K562 (cell line): ENCODE measurements at regions not wholly inside any gene's neighbourhood (a gene's known extent, or its start where the extent isn't known, plus 50 kb on each side); places are given as distances from the start of the nearest gene placed in this dataset.

Experiments
- ATAC-seq: fragments of 200-7000 bp; cut with Tn5 transposase; 3 replicates; pipeline ENCODE4 v1.9.1; 2020; ENCODE audit warnings: moderate library complexity
- BruUV-seq: library from RNA; stranded (reverse); fragments of 400-500 nt; replicated peaks from 2 replicates; lab custom pipeline; 2021; lab: Mats Ljungman, UMichigan
- CTCF ChIA-PET: fragments of 300-600 bp; formaldehyde crosslinking; extraction: SDS; loops from one replicate; lab custom pipeline; 2021; ENCODE audit warnings: low intra/inter-chr PET ratio; lab: Yijun Ruan, JAX
- POLR2A ChIA-PET: fragments of 300-600, 350-650 bp; sonication (Branson Sonifier 250); formaldehyde crosslinking; extraction: SDS; loops from one replicate; lab custom pipeline; 2021; ENCODE audit warnings: antibody characterized with exemption, inconsistent platforms; lab: Yijun Ruan, JAX
- DNase-seq, 4 experiments: peaks; one replicate each; pipeline versions ENCODE4 v3.0.0 to v3.0.0-alpha.2; 2011 to 2018; ENCODE audit warnings: low spot score in 3 of 4, mixed read lengths in 3 of 4; ENCODE audit errors: extremely low read depth in 1 of 4
- FAIRE-seq: peaks from 2 replicates; lab custom pipeline; 2011; peaks lifted over from hg19 to GRCh38; lab: Jason Lieb, UNC
- H2AFZ ChIP-seq: 2 replicates; pipeline ENCODE4 v1.6.0; 2011; ENCODE audit warnings: low read depth, low read length, control low read depth, inconsistent platforms
- H3K27ac ChIP-seq: fragments of 200-600 bp; 3 replicates; pipeline ENCODE4 v1.8.0; 2011; ENCODE audit warnings: low read depth, mild to moderate bottlenecking, control low read depth, inconsistent platforms, low read length, moderate library complexity, mixed read lengths; ENCODE audit errors: extremely low read depth
- H3K27me3 ChIP-seq, 2 experiments: fragments of 300-600 bp in 1 of 2; 2 replicates in 1 of 2; 3 replicates in 1 of 2; pipeline versions ENCODE4 v1.6.0 to v1.8.0; 2011; ENCODE audit warnings: inconsistent platforms in 2 of 2, low read length in 2 of 2, mild to moderate bottlenecking in 1 of 2, mixed read lengths in 1 of 2, moderate library complexity in 1 of 2; ENCODE audit not compliant: control insufficient read depth in 2 of 2, insufficient read depth in 2 of 2
- H3K36me3 ChIP-seq: fragments of 300-600 bp; 3 replicates; pipeline ENCODE4 v1.8.0; 2011; ENCODE audit warnings: mild to moderate bottlenecking, low read length, inconsistent platforms; ENCODE audit not compliant: control insufficient read depth, insufficient read depth
- H3K4me1 ChIP-seq, 2 experiments: fragments of 200-600 bp in 1 of 2; replicated peaks in 1 of 2; 2 replicates in 1 of 2; 3 replicates in 1 of 2; pipeline versions ENCODE4 v1.5.1 to v1.8.0; 2011; ENCODE audit warnings: inconsistent platforms in 2 of 2, low read length in 2 of 2, mild to moderate bottlenecking in 1 of 2, mixed read lengths in 1 of 2, moderate library complexity in 1 of 2; ENCODE audit not compliant: control insufficient read depth in 2 of 2, insufficient read depth in 2 of 2
- H3K4me2 ChIP-seq: 2 replicates; pipeline ENCODE4 v1.6.1; 2011; ENCODE audit warnings: low read length, control low read depth, inconsistent platforms, mixed read lengths; ENCODE audit not compliant: insufficient read depth
- H3K4me3 ChIP-seq: fragments of 200-600 bp; sonication (generic), shearing (Covaris generic); 2 replicates; pipeline ENCODE4 v1.5.1; 2016; ENCODE audit warnings: control low read depth, inconsistent platforms
- H3K79me2 ChIP-seq: fragments of 200-600 bp; 3 replicates; pipeline ENCODE4 v1.8.0; 2011; ENCODE audit warnings: low read length, inconsistent platforms; ENCODE audit not compliant: control insufficient read depth, insufficient read depth
- H3K9ac ChIP-seq, 2 experiments: 2 replicates each; pipeline versions ENCODE4 v1.6.0 to v1.6.1; 2011; ENCODE audit warnings: low read depth in 2 of 2, low read length in 2 of 2, control low read depth in 1 of 2, inconsistent platforms in 1 of 2, mild to moderate bottlenecking in 1 of 2, mixed read lengths in 1 of 2; ENCODE audit not compliant: insufficient read depth in 1 of 2
- H3K9me1 ChIP-seq: one replicate; pipeline ENCODE4 v1.6.0; 2011; ENCODE audit warnings: inconsistent platforms, mild to moderate bottlenecking, low read length, moderate library complexity; ENCODE audit not compliant: control insufficient read depth, insufficient read depth
- H3K9me3 ChIP-seq: replicated peaks from 2 replicates; pipeline ENCODE4 v1.5.1; 2011; ENCODE audit warnings: low read depth, low read length, inconsistent platforms; ENCODE audit not compliant: control insufficient read depth, insufficient read depth
- H4K20me1 ChIP-seq: replicated peaks from 2 replicates; pipeline ENCODE4 v1.6.1; 2011; ENCODE audit warnings: low read length, inconsistent platforms, mixed read lengths; ENCODE audit not compliant: control insufficient read depth, insufficient read depth
- CCNT2 ChIP-seq: IDR thresholded peaks from 2 replicates; pipeline ENCODE4 v1.6.1; 2011; ENCODE audit warnings: borderline replicate concordance, low read depth, mild to moderate bottlenecking, moderate library complexity, mixed read lengths, low read length; ENCODE audit not compliant: insufficient read length; ENCODE audit errors: extremely low read depth
- EZH2 ChIP-seq: IDR thresholded peaks from 2 replicates; pipeline ENCODE4 v1.6.1; 2012; ENCODE audit warnings: low read depth, mild to moderate bottlenecking, inconsistent platforms, low read length, borderline replicate concordance
- MAZ ChIP-seq, 2 experiments: fragments of 450-650 bp in 1 of 2; sonication (generic) in 1 of 2; formaldehyde crosslinking; IDR thresholded peaks in 1 of 2; conservative IDR thresholded peaks in 1 of 2; 2 replicates each; pipeline versions ENCODE4 v1.4.0 to v1.5.0; 2020; ENCODE audit warnings: mild to moderate bottlenecking in 1 of 2, missing genetic modification reagents in 1 of 2
- RFX5 ChIP-seq: IDR thresholded peaks from 2 replicates; pipeline ENCODE4 v1.6.1; 2011; ENCODE audit warnings: low read depth, mild to moderate bottlenecking, improper control_type of control experiment, low read length
- RHOXF2B ChIP-seq: fragments of 250-450 bp; sonication (Bioruptor Pico); conservative IDR thresholded peaks from 2 replicates; pipeline ENCODE4 v1.5.1; 2021
- SRSF7 ChIP-seq: fragments of 200-400 bp; formaldehyde crosslinking; optimal IDR thresholded peaks from 2 replicates; pipeline ENCODE3; 2017; ENCODE audit warnings: mild to moderate bottlenecking, low read depth, low read length
- ZFPM2 ChIP-seq: fragments of 250-450 bp; sonication (Bioruptor Pico); IDR thresholded peaks from 2 replicates; pipeline ENCODE4 v1.5.1; 2022; ENCODE audit warnings: mild to moderate bottlenecking
- ZNF277 ChIP-seq: fragments of 250-450 bp; sonication (Bioruptor Pico); IDR thresholded peaks from 2 replicates; pipeline ENCODE4 v1.8.0; 2022; ENCODE audit warnings: inconsistent platforms, mild to moderate bottlenecking, moderate library complexity, borderline replicate concordance
- ZNF764 ChIP-seq: fragments of 250-450 bp; sonication (Bioruptor Pico); IDR thresholded peaks from 2 replicates; pipeline ENCODE4 v1.4.0; 2020; ENCODE audit warnings: low read depth, mild to moderate bottlenecking, moderate library complexity
- WGBS: fragments of 100-300 bp; shearing (Covaris generic); methylation state at CpG from one replicate; pipeline ENCODE4 v1.1.6; 2016; ENCODE audit warnings: low coverage, mixed read lengths; ENCODE audit not compliant: insufficient coverage; ENCODE audit errors: missing lambda C conversion rate; 5-methylcytosine and 5-hydroxymethylcytosine counted together
- in situ Hi-C: fragments of 300-500 bp; cut with MboI; formaldehyde crosslinking; loops from 4 replicates; pipeline ENCODE4 v1.15.0; 2018; ENCODE audit warnings: inconsistent platforms, mixed read lengths
- intact Hi-C: fragments of 100-400 bp; cut with micrococcal nuclease; formaldehyde crosslinking; loops from 2 replicates; pipeline ENCODE4 v1.14.2; 2022
- TF ChIP-seq, protein P1 (sequence below): sonication (generic); formaldehyde crosslinking; IDR thresholded peaks from 2 replicates; pipeline ENCODE4 v1.8.0; 2022; ENCODE audit warnings: missing genetic modification reagents, mild to moderate bottlenecking, borderline replicate concordance

DNA sequence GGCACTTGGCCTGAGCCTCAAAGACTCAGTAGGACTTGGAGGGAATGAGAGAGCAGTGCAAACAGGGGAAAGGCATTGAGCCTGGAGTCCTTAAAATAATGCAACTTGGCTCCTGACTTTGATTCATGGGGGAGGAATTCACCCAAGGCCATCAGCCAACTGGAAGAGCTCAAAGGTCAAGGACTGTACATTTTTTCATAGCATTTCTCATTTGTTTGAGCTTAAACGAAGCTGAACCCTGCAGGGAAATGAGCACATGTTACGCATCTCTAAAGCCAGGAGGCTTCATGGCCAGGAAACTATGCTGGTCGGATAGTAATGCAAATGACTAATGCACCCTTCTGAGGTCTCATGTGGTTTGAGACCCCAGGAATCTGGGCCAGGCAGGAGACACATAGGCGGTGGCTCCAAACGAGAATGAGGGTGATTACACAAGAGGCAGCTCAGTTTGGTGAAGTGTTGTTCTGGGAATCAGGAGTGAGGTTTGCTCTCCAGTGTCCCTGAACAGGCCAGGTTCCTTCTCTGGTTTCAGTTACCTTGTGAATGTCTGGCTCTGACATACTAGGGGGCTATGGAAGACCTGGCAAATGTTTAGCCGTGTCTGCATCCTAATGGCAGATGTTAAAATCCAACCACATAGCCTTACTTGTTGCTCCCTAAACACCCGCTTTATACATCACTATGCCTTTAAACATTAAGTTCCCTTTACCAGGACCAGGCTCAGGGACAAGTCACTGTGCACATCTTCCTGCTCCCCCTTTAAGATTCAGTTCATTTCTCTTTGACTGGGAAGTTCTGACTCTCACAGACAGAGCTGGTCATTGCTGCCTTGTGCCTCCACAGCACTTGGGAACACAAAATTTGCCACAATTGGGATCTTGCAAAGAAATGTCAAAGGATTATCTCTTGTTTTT lies 503.9 kb upstream of the USP24 start:
- no TSS peak for BruUV-seq
- Histone ChIP-seq H3K9me3 (no peaks in the 10 kb centered on the region), H3K9me1 (no peaks in the 10 kb centered on the region), H3K4me1 (no peaks in the 10 kb centered on the region), H4K20me1 (no peaks in the 10 kb centered on the region), H3K27me3 (no peaks in the 10 kb centered on the region), H3K4me3 (no peak overlapping the region), H3K27ac (no peak overlapping the region), H3K4me2 (no peak overlapping the region), H3K36me3 (no peaks in the 10 kb centered on the region), H2AFZ (no peak overlapping the region), H3K9ac (no peak overlapping the region), H3K79me2 (no peaks in the 10 kb centered on the region)
- in situ Hi-C loops: no loop called here
- intact Hi-C loops: no loop called here
- CTCF ChIA-PET: no interaction called here
- ATAC-seq (no peak), DNase-seq (no peak), FAIRE-seq (no peak)
- POLR2A ChIA-PET: no interaction called here
- WGBS: 1% methylated on average over 7 of the region's 7 CpGs
- no peak for TF ChIP-seq CCNT2
- no peak for TF ChIP-seq EZH2
- no peak for TF ChIP-seq ZNF764
- TF ChIP-seq MAZ (CRISPR knock-in tag; conservative IDR thresholded peaks at IDR 0.05 in 1 of 2, IDR thresholded peaks at IDR 0.05 in 1 of 2): no peak
- TF ChIP-seq ZNF277 (CRISPR knock-in tag): no peak
- TF ChIP-seq ZFPM2 (CRISPR knock-in tag): no peak
- no peak for TF ChIP-seq SRSF7
- TF ChIP-seq RHOXF2B (CRISPR knock-in tag): no peak
- no peak for TF ChIP-seq RFX5
- TF ChIP-seq, protein P1, sequence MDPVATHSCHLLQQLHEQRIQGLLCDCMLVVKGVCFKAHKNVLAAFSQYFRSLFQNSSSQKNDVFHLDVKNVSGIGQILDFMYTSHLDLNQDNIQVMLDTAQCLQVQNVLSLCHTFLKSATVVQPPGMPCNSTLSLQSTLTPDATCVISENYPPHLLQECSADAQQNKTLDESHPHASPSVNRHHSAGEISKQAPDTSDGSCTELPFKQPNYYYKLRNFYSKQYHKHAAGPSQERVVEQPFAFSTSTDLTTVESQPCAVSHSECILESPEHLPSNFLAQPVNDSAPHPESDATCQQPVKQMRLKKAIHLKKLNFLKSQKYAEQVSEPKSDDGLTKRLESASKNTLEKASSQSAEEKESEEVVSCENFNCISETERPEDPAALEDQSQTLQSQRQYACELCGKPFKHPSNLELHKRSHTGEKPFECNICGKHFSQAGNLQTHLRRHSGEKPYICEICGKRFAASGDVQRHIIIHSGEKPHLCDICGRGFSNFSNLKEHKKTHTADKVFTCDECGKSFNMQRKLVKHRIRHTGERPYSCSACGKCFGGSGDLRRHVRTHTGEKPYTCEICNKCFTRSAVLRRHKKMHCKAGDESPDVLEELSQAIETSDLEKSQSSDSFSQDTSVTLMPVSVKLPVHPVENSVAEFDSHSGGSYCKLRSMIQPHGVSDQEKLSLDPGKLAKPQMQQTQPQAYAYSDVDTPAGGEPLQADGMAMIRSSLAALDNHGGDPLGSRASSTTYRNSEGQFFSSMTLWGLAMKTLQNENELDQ: no peak
